GM12873 (cell line): ENCODE measurements at regions not wholly inside any gene's neighbourhood (a gene's known extent, or its start where the extent isn't known, plus 50 kb on each side); places are given as distances from the start of the nearest gene placed in this dataset.

Experiments
- CTCF ChIP-seq: IDR thresholded peaks from 2 replicates; pipeline ENCODE4 v1.5.1; 2012; ENCODE audit warnings: low read depth, mild to moderate bottlenecking, moderate library complexity, low read length, control low read depth; ENCODE audit not compliant: insufficient read depth; ENCODE audit errors: missing control alignments

- TF ChIP-seq CTCF, result no peak
These were observed 215.5 kb downstream of the LRRC3B start for GRCh38 chr3:26838026-26838425.

GRCh38 chr3:26839001-26839400 lies 216.4 kb downstream of the LRRC3B start:
- TF ChIP-seq CTCF, result no peak

- TF ChIP-seq CTCF, result no peak
These were observed 217.8 kb downstream of the LRRC3B start for GRCh38 chr3:26840272-26840870.

- TF ChIP-seq CTCF, result no peak
These were observed 222.6 kb downstream of the LRRC3B start for GRCh38 chr3:26845194-26845593.

- no peak for TF ChIP-seq CTCF
These were observed 225.1 kb downstream of the LRRC3B start for GRCh38 chr3:26847680-26848079.

- TF ChIP-seq CTCF, result no peak
These were observed 271.9 kb downstream of the LRRC3B start for GRCh38 chr3:26894443-26894842.

- TF ChIP-seq CTCF, result no peak
These were observed 292.6 kb downstream of the LRRC3B start for GRCh38 chr3:26915208-26915607.
